GM18951 (cell line): ENCODE measurements at regions not wholly inside any gene's neighbourhood (a gene's known extent, or its start where the extent isn't known, plus 50 kb on each side); places are given as distances from the start of the nearest gene placed in this dataset.

ENCODE experiments used
- POLR2A ChIP-seq: IDR thresholded peaks from 4 replicates; pipeline ENCODE4 v1.6.1; 2011; ENCODE audit warnings: mild to moderate bottlenecking; ENCODE audit not compliant: insufficient read length, insufficient read depth; ENCODE audit errors: extremely low read depth
- in situ Hi-C: fragments of 300-500 bp; cut with MboI; formaldehyde crosslinking; loops from one replicate; pipeline ENCODE4 v1.12.0; 2022; ENCODE audit warnings: low sequenced_read_pairs, mixed read lengths, inconsistent platforms; ENCODE audit not compliant: unreplicated experiment

DNA sequence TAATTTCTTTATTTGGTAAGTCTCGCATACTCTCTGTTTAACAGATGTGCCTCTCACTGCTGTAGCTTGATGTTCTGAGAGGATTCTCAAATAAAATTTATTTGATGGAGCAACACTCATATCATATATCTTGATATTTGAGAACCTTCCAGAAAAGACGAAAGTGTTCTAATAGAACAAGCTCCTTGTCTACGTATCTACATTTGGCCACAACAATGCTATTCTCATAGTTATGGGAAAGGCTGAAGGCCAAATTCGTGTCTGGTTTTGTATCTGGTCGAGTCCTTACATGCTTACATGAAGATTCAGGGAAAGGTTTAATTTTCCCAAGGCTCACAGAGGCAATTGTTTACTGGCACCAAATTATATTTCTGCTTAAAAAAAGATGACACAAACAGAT, 186.7 kb upstream of the SLC38A2 start:
- in situ Hi-C loops, result no loop called here
- TF ChIP-seq POLR2A, result no peak

DNA sequence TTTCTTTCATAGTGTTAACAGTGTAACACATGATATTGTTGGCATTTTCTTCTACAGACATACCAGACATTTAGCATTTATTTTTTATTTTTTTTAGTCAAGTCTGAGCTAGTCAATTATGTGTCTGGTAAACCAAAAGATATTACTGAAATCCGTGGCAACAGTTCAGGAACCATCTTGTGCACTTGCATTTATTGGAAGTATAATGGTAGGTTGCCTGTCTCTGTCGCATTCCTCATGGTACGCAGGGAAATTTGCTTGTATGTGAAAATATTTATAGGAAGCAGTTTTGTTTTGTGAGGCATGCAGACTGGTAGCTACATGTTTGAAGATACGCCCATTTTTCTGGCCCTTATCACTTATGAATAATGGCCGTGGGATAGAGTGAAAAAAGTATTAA, 186.1 kb upstream of the SLC38A2 start:
- in situ Hi-C loops, result no loop called here
- no peak for TF ChIP-seq POLR2A

DNA sequence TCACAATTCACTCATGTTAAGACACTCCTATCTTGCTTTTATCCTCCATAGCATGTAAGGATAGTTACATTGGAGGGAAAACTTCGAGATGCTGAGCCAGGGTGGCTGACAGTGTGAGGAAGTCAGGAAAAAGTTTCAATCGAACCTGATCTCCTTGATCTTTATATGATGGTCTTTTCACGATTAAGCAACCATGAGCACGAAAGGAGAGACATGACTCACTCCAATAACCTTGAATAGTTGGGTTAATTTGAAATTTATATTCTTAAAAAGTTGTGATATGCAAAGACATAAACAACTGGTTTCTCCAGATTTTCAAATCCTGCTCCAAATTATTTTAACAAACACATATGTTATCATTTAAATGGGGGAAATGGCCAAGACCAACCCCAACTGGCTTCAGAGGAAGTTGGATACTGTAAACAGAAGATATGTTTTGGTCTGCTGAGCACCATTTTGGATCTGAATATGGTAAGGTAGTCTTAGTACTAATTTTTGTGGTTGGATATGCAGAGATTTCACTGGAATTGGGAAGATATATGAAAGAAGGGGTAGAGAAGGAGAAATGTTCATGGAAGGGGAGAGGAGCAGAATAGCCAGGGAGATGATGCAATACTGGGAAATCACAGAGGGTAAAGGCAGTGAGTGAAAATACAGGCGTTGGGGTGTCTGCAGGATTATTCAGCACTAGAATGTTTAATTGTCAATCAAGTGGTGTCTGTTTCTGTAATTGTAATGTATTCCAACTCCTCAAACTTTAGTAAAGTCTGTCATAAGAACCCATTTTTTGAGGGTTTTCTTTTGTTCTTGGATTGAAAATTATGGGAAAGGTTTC, 185.2 kb upstream of the SLC38A2 start:
- in situ Hi-C loops, result no loop called here
- TF ChIP-seq POLR2A, result no peak

DNA sequence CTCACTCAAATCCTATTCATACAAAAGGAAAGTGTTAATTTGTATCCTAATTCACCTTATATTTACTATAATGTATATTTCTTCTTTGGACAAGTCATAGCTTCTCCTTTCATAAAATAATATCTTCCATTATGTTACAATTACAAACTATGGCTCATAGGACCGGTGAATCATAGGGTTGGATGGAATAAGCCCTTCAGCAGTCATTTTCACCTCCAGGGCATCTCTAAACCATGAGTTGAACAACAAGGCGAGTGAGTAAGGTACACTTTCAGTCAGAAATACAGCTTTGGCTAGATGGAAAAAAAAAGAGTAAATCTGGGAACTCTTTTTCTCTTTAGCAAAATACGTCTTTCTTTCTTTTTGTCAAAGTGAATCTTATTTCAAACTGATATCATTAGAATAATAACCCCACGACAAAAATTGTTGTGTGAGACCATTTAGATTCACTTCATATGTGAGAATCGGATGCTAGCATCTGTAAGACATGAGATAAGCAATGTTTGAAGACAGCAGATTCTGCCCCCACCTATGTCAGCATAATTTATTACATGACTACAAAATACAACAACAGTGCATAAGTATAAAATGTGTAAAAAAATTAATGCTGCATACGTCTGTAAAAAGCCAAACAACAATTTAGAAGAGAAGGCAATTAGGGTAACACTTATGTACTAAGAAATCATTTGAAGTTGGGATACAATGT, 184.4 kb upstream of the SLC38A2 start:
- in situ Hi-C loops, result no loop called here
- no peak for TF ChIP-seq POLR2A

DNA sequence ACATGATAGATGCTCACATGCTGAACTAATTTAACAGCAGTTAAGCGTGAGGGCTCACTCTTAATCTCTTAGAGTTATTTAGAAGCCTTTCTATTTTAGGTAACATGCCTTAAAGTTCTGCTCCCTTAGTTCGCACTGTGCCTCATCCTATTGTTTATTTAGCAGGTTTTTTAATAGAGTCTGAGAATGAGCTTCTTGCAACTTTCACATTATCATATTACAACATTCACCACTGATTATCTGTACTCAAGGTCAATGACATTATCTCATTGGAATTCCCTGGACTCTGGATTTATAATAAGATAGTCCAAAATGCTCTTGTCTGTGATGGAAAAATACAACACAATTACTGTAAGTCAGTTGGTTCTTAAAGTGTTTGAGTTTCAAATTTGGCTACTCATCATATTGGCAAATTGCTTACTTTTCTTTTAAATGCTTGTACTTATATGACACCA, 183.6 kb upstream of the SLC38A2 start:
- in situ Hi-C loops, result no loop called here
- TF ChIP-seq POLR2A, result no peak

DNA sequence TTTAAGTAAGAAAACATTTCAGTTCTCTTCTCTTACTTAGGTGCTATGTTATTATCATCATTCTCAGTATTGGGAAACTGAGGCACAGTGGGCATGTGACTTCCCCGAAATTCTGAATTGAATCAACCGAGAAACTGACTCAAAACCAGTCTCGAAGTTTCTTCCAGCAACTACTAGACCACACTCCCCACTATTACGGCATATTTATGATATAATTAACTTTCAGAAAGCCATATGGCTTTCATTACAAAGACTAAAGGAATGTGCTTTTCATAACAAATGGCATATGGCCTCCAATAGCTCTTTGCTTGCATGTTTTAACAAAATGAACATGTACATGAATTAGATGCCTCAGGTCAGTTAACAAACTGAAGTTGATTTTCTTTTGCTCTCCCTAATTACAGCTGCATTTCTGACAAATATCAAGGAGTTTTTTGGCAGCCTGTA, 182.9 kb upstream of the SLC38A2 start:
- in situ Hi-C loops, result no loop called here
- TF ChIP-seq POLR2A, result no peak

DNA sequence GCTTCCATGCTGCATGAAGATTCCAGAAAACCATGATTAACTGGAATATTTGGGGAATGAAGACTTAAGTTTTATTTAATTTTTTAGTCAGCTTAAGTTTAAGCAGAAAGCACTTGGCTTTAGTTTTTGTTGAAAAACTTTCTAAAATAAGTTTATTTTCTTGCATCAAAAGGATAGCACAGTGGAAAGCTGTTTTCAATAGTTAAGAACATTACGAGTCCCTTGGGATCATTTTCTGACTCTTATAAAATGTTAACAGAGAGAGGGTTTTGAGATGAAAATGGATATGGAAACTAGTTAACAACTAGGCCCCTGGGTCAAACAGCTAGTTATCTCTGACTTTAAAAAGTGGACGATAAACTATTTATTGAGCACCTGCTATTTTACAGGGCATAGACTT, 181.9 kb upstream of the SLC38A2 start:
- no peak for TF ChIP-seq POLR2A
- in situ Hi-C loops, result no loop called here

DNA sequence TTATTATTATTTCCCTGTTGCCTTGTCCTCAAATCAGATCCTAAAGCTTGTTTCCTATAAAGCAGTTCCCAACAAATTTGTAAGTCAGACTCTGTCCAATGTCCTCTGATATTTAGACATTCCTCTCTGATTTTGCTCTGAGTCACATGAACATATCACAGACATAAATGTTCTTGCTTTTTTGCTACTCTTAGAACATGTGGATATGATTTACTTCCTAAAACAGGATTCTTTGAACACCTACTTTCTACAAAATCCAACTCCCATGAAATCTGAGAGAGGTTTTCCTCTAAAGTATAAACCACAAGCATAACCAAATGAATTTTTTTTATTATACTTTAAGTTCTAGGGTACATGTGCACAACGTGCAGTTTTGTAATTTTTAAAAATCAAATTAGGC, 181.3 kb upstream of the SLC38A2 start:
- in situ Hi-C loops, result no loop called here
- TF ChIP-seq POLR2A, result no peak

DNA sequence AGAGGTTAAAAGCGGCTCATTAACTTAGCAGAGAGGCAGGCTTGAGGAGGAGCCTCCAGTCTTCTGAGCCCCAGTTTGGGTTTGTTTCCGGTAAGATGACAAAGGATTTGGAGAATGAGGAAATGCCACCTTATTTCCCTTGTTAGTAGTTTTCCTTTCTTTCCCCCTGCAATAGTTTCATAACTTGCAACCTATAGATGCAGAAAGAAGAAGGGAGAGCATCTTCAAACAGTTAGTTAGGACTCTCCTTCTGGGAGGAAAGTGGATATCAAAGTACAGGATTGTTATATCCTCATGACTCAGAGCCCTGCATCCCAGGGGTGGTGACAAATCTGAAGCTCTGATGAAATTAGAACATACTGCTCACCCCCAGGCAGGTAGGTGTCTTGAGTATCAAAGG, 180.7 kb upstream of the SLC38A2 start:
- no peak for TF ChIP-seq POLR2A
- in situ Hi-C loops, result no loop called here

DNA sequence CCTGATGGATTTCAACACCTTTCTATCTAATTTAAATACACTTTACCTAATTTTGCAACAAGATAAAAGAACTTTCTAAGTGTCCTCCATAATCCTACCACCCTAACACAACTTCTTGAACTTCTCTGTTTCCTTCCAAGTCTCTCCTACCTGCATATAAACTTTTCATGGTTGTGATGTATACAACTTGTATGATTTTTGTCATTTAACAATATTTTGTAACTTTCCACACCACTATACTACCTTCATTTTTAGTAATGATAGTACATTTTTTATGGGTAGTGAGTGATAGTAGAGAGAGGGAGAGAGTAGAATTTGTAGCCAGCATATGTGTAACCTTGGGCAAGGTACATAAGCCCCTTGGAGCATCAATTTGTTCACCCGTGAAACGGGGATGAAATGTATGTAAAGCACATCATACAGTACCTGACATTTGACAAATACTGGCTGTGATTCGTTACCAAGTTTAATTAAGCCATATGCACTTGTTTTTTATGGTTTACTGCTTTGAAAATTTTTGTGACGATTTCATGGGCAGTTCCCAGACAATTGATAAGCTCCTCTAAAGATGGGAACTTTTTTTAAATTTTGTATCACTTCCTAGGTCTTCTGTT, 177.8 kb upstream of the SLC38A2 start:
- in situ Hi-C loops, result no loop called here
- TF ChIP-seq POLR2A, result no peak

DNA sequence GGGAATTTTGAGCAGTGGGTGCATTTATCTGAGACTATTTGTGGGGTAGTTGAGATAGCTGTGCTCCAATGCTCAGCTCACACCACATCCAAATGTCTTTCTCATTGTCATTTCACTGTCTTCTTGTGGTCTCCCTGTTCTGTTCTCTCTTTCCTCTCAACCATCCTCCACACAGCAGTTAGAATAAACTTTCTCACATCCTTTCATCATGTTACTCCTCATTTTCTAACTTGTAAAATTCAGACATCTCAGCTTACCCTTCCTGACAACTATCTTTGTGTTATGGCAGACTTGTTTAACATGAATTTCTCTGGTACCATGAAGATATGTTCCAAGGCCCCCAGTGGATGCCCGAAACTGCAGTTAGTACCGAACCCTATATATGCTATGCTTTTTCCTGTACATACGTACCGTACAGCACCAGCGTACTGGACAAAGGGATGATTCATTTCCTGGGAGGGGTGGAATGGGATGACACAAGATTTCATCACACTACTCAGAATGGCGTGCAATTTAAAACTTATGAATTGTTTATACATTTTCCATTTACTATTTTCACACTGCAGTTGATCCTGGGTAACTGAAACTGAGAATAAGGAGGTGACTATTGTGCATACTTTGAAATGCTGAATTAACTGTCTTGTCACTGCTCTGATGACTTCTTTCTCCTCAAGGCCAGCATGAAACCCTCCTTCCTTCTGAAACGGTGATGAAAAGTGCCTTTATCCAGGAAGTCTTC, 177.1 kb upstream of the SLC38A2 start:
- in situ Hi-C loops, result no loop called here
- TF ChIP-seq POLR2A, result no peak

DNA sequence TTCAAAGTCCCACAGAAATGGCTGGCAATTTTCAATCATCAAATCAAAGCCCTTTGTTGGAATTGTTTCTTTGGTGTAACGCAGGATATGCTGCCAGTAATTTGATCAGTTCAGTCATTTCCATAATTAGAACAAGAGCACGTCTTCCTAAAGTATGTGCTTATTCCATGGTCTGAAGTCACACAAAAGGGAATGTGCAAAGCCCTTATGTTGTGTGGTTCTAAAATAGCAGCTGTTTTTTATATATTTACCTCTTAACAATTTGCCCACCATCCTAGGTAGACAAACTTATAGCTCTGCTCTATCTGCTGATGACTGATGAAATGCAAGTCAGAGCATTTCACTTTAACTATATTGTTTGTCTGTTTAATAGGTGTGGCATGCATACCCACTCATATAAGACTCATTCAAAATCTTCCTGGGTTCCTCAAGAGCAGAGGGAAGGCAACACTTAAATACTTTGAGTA, 176.1 kb upstream of the SLC38A2 start:
- TF ChIP-seq POLR2A, result no peak
- in situ Hi-C loops, result no loop called here
